ENCODE measurements at regions not wholly inside any gene's neighbourhood (a gene's known extent, or its start where the extent isn't known, plus 50 kb on each side); places are given as distances from the start of the nearest gene placed in this dataset.
"Not testable (repeated sequence)": the region's sequence is repeated elsewhere in the genome, so short reads cannot be mapped to it uniquely, and the experiment has no call there.

DNA sequence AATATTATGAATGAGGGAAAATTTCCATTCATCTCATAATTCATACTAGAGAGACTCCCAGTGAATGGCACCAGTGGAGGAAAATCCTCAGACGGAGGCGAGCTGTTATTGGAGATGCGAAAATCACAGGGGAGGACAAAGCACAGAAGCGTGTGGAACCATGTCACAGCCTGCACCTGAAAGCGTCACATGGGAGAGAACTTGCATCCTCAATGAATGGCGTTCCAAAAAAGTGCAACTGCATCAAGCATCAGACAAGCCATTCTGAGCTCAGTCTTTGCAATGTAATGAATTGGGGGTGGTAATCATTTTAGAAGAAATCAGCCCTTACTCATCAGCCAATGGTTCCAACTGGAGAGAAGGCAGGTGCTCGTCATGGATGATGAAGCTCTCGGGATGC, 235.0 kb upstream of the NUPR2 start:
- not testable (repeated sequence) for TF ChIP-seq CEBPB (IDR thresholded peaks at IDR 0.05; ENCODE audit: low read depth, low read length); SMC3 (IDR thresholded peaks at IDR 0.05; ENCODE audit: low read depth, low read length); POLR2A (IDR thresholded peaks at IDR 0.05; ENCODE audit: low read depth, low read length); MAFK (IDR thresholded peaks at IDR 0.05; ENCODE audit: low read depth, low read length); RCOR1 (IDR thresholded peaks at IDR 0.05; ENCODE audit: insufficient replicate concordance, low read length); CHD1 (IDR thresholded peaks at IDR 0.05; ENCODE audit: low read depth, low read length); FOS (IDR thresholded peaks at IDR 0.05; ENCODE audit: low read depth, low read length)
- TF ChIP-seq, protein P1, sequence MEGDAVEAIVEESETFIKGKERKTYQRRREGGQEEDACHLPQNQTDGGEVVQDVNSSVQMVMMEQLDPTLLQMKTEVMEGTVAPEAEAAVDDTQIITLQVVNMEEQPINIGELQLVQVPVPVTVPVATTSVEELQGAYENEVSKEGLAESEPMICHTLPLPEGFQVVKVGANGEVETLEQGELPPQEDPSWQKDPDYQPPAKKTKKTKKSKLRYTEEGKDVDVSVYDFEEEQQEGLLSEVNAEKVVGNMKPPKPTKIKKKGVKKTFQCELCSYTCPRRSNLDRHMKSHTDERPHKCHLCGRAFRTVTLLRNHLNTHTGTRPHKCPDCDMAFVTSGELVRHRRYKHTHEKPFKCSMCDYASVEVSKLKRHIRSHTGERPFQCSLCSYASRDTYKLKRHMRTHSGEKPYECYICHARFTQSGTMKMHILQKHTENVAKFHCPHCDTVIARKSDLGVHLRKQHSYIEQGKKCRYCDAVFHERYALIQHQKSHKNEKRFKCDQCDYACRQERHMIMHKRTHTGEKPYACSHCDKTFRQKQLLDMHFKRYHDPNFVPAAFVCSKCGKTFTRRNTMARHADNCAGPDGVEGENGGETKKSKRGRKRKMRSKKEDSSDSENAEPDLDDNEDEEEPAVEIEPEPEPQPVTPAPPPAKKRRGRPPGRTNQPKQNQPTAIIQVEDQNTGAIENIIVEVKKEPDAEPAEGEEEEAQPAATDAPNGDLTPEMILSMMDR (conservative IDR thresholded peaks at IDR 0.05; ENCODE audit: low read depth, low read length), result not testable (repeated sequence)
- TF ChIP-seq, protein P2, sequence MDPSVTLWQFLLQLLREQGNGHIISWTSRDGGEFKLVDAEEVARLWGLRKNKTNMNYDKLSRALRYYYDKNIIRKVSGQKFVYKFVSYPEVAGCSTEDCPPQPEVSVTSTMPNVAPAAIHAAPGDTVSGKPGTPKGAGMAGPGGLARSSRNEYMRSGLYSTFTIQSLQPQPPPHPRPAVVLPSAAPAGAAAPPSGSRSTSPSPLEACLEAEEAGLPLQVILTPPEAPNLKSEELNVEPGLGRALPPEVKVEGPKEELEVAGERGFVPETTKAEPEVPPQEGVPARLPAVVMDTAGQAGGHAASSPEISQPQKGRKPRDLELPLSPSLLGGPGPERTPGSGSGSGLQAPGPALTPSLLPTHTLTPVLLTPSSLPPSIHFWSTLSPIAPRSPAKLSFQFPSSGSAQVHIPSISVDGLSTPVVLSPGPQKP (IDR thresholded peaks at IDR 0.05; ENCODE audit: borderline replicate concordance, low read depth, low read length), result not testable (repeated sequence)
